ENCODE measurements at regions not wholly inside any gene's neighbourhood (a gene's known extent, or its start where the extent isn't known, plus 50 kb on each side); places are given as distances from the start of the nearest gene placed in this dataset.

DNA sequence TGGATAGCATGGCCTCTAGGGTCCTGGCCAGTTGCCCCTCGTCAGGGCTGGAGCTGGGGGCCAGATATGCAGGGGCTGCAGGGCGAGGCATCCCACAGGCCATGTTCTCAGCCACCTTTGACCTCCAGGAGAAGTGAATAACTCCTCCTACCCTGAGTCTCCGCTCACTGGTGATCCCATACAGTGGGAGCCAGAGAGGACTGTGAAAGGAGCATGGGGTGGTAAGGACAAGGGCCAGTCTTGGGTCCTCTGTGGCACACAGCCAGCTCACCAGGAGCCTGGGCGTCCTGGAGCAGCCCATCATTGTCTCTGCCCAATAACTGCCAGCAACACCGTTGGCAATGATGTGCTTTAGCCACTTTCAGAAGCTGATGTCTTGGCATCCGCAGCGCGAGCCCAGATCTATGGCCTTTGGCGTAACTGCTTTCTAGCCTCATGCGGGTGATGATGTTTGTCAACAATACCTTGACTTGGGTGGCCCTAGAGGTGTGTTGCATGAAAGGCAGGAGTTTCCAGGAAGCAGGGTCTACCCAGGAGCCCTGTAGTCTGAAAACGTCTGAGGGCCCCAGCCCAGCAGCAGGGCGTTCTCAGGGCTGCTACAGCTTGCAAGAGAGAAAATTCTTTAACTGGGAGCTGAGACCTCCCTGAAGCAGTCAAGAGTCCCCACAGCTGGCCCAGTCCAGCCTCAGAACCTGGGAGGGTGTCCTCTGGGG, 61.1 kb upstream of the IQSEC1 start:
- no peak for DNase-seq

DNA sequence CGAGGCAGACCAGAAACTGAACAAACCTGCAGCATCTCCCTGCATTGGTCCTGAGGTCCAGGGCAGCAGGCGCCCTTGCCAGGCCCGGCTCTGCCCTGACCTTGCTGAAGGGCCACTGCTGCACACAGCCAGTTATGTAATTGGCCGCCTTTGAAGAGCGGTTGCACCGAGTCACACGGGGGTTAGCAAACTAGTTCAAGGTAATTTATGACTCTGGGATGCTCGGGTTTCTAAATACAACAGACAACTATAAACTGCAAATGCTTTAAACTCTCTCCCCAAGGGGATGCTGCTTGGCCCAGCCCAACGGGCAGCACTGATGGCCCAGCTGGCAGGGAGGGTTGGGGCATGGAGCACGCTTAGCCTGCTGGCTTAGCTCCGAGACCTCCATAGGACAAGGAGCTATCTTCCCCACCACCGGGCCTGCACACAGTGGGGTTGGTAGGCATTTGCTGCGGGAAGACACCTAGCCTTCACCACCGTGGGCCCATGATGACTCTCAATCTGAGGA, 60.3 kb upstream of the IQSEC1 start:
- no peak for DNase-seq

GRCh38 chr3:13132731-13133410, 59.6 kb upstream of the IQSEC1 start:
- DNase-seq: no peak

DNA sequence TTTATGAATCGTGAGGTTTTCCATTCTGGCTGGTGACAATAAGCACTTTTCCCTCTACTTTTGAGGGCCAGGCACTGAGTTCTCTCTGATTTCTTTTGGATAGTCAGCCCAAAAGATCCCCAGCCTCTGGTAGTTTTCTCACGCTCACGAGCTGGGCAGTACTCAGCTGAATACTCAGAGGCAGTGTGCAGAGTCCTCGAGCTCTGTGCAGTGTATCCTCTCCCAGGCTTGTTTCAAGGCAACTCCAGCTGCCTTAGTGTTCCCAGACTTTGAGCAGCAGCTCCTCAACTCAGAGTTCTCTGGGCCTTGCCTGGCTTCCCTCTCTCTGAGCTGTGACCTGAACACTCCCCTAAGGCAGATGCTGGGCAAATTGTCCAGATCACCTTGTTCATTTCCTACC, 59.1 kb upstream of the IQSEC1 start:
- no peak for DNase-seq

- no peak for DNase-seq
Observed at GRCh38 chr3:13130464-13131193, 57.4 kb upstream of the IQSEC1 start.

DNA sequence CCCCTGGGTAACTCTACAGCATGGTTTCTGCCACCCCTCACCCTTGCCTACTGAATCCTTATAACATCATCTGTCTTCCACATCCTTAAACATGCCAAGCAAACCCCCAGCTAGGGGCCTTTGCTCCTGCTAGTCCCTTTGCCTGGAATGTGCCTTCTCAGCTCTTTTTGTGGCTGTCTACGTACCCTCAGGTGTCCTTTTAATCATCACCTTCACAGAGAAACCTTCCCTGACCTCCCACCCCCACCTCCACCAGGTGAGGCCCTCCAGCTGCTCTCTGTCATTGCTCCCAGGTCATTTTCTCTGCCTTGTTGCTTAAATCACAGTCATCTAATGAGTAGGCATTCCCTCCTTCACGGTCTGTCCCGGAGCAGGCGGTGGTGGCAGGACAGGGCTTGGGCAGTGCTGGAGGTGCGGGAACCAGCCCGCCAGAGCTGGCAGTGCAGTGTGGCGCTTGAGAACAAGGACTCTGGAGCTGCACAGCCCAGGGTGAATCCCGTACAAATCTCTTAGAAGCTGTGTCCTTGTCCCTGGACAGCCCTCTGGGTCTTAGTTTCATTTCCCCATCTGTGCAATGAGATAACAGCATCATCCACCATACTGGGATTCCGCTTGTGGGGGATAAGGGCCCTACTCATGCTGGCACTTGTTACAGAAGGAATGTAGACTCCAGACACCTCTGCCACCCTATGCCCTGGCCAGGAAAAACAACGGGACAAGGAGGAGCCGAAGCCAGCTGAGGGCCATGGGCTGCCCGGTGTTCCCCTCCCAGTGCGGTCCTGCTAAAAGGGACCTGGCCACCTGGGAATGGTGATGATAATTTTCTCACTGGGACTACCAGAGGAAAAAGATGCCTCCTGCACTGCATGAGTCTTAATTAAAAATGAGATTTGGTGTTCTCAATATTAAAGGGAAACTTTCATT, 52.1 kb upstream of the IQSEC1 start:
- no peak for DNase-seq

DNA sequence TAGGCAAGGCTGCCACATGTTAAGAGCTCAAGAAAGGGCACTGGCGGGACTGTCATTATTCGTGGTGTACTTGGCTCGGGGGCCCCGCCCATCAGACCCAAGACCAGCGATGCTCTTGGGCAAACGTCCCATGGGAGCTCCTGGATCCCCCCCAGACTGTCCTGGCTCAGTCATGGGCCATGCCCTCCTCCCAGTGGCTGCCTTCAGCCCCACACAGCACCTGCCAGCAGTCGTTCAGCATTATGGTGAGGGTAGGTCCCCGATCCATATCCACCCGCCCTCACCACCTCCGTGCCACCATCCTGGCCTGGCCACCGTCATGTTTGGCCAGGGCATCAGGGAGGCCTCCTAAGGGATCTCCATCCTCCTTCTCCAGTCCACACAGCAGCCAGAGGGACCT, 51.4 kb upstream of the IQSEC1 start:
- no peak for DNase-seq

- DNase-seq: no peak
Observed at GRCh38 chr3:13123765-13124164, 50.5 kb upstream of the IQSEC1 start.

DNA sequence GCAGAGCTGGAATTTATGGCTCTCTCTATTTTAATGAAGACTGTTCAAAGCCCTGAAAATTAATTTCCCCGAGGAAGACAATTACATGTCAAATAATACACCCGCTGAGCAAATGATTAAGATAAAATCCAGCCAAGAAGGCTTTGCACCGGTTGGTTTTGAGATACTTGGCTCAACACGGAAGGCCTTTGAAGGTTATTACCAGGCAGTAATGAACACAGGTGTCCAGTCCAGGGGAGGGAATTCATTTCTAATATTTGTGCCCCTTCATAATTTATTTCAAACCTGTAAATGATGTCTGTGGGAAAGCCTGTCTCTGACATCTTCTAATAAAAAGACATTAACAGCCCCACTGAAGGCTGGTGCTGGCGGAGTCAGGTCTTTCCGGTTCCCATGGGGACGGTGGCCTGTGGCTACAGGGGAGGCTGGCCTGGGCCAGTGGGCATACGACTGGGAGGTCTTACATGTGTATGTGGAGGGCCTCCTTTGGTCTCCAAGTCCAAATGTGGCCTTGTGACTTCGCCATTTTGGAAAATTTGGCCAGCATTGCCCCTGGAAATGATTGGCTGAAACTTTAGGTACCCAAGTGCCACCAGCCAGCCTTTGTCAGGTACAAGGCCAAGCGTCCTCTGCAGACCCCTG, 49.9 kb upstream of the IQSEC1 start:
- no peak for DNase-seq

All from CD4-positive, alpha-beta T cell treated with Interleukin-12 subunit alpha and Interleukin-12 subunit beta, for 1 hour (primary cell).